Prostate gland (tissue), 2 donors: ENCODE measurements at regions not wholly inside any gene's neighbourhood (a gene's known extent, or its start where the extent isn't known, plus 50 kb on each side); places are given as distances from the start of the nearest gene placed in this dataset.

Experiments
- POLR2A ChIP-seq: fragments of 450-650 bp; IDR thresholded peaks from one replicate; pipeline ENCODE4 v1.6.1; 2016; ENCODE audit warnings: antibody characterized with exemption, mild to moderate bottlenecking
- POLR2AphosphoS5 ChIP-seq: sonication (generic); formaldehyde crosslinking; IDR thresholded peaks from one replicate; pipeline ENCODE4 v1.6.1; 2017; ENCODE audit warnings: antibody characterized with exemption
- TF ChIP-seq, protein P1 (sequence below), 4 experiments: fragments of 200-600 bp in 2 of 4; fragments of 450-650 bp in 2 of 4; sonication (generic) in 2 of 4; IDR thresholded peaks; 1 replicate in 3 of 4; 2 replicates in 1 of 4; pipeline ENCODE4 v1.5.1; 2016 to 2019; ENCODE audit warnings: antibody characterized with exemption in 4 of 4, mild to moderate bottlenecking in 2 of 4, moderate library complexity in 2 of 4

- TF ChIP-seq POLR2A (no peak), POLR2AphosphoS5 (no peak)
- TF ChIP-seq, protein P1, sequence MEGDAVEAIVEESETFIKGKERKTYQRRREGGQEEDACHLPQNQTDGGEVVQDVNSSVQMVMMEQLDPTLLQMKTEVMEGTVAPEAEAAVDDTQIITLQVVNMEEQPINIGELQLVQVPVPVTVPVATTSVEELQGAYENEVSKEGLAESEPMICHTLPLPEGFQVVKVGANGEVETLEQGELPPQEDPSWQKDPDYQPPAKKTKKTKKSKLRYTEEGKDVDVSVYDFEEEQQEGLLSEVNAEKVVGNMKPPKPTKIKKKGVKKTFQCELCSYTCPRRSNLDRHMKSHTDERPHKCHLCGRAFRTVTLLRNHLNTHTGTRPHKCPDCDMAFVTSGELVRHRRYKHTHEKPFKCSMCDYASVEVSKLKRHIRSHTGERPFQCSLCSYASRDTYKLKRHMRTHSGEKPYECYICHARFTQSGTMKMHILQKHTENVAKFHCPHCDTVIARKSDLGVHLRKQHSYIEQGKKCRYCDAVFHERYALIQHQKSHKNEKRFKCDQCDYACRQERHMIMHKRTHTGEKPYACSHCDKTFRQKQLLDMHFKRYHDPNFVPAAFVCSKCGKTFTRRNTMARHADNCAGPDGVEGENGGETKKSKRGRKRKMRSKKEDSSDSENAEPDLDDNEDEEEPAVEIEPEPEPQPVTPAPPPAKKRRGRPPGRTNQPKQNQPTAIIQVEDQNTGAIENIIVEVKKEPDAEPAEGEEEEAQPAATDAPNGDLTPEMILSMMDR (IDR thresholded peaks at IDR 0.05) = no peak
Measured at GRCh38 chr12:18992336-18992735, 137.2 kb upstream of the PLEKHA5 start.
